Liver (tissue), 7 donors: ENCODE measurements at regions not wholly inside any gene's neighbourhood (a gene's known extent, or its start where the extent isn't known, plus 50 kb on each side); places are given as distances from the start of the nearest gene placed in this dataset.

Experiments
- DNase-seq: peaks from one replicate; pipeline ENCODE4 v3.0.0-alpha.2; 2017; ENCODE audit warnings: low spot score
- H3K27ac ChIP-seq, 2 donors: one replicate each; pipeline ENCODE4 v1.7.0; 2013; ENCODE audit warnings: inconsistent platforms in 2 of 2, low read length in 2 of 2, control low read depth in 1 of 2, low read depth in 1 of 2, mild to moderate bottlenecking in 1 of 2
- H3K27me3 ChIP-seq, 4 donors: one replicate each; pipeline versions ENCODE4 v1.6.1 to v1.7.0; 2013; ENCODE audit warnings: low read length in 3 of 4, inconsistent platforms in 1 of 4, mild to moderate bottlenecking in 1 of 4, moderate library complexity in 1 of 4; ENCODE audit not compliant: control insufficient read depth in 4 of 4, insufficient read depth in 4 of 4
- H3K36me3 ChIP-seq, 4 donors: one replicate each; pipeline versions ENCODE4 v1.6.1 to v1.7.0; 2013; ENCODE audit warnings: low read length in 3 of 4, mild to moderate bottlenecking in 3 of 4, low read depth in 1 of 4, moderate library complexity in 1 of 4; ENCODE audit not compliant: control insufficient read depth in 4 of 4, insufficient read depth in 3 of 4
- H3K4me1 ChIP-seq, 4 donors: one replicate each; pipeline versions ENCODE4 v1.6.1 to v1.7.0; 2013; ENCODE audit warnings: low read length in 3 of 4, mild to moderate bottlenecking in 3 of 4, moderate library complexity in 1 of 4; ENCODE audit not compliant: control insufficient read depth in 4 of 4, insufficient read depth in 4 of 4
- H3K4me3 ChIP-seq, 3 donors: one replicate each; pipeline versions ENCODE4 v1.6.1 to v1.7.0; 2013; ENCODE audit warnings: low read length in 3 of 3, control low read depth in 1 of 3, low read depth in 1 of 3, mild to moderate bottlenecking in 1 of 3
- H3K9ac ChIP-seq, 2 donors: one replicate each; pipeline ENCODE4 v1.7.0; 2013; ENCODE audit warnings: low read length in 2 of 2, mild to moderate bottlenecking in 2 of 2, moderate library complexity in 2 of 2, control low read depth in 1 of 2, low read depth in 1 of 2
- H3K9me3 ChIP-seq, 4 donors: one replicate each; pipeline versions ENCODE4 v1.6.1 to v1.7.0; 2013; ENCODE audit warnings: low read length in 3 of 4; ENCODE audit not compliant: control insufficient read depth in 4 of 4
- EGR1 ChIP-seq, 2 donors: IDR thresholded peaks; 2 replicates each; pipeline ENCODE4 v1.6.1; 2016 to 2018; ENCODE audit warnings: antibody characterized with exemption in 2 of 2, low read depth in 2 of 2
- FOXA1 ChIP-seq: IDR thresholded peaks from 2 replicates; pipeline ENCODE4 v1.6.1; 2016; ENCODE audit warnings: antibody characterized with exemption
- FOXA2 ChIP-seq: IDR thresholded peaks from 2 replicates; pipeline ENCODE4 v1.6.1; 2016; ENCODE audit warnings: antibody characterized with exemption
- HNF4A ChIP-seq, 2 donors: conservative IDR thresholded peaks; 2 replicates each; pipeline ENCODE4 v1.6.1; 2016; ENCODE audit warnings: antibody characterized with exemption in 2 of 2, mild to moderate bottlenecking in 2 of 2
- HNF4G ChIP-seq: IDR thresholded peaks from 2 replicates; pipeline ENCODE4 v1.6.1; 2016; ENCODE audit warnings: antibody characterized with exemption
- JUND ChIP-seq, 2 donors: IDR thresholded peaks; 2 replicates each; pipeline ENCODE4 v1.6.1; 2016; ENCODE audit warnings: antibody characterized with exemption in 2 of 2
- NR2F2 ChIP-seq: IDR thresholded peaks from 2 replicates; pipeline ENCODE4 v1.6.1; 2016; ENCODE audit warnings: antibody characterized with exemption
- RAD21 ChIP-seq, 2 donors: IDR thresholded peaks; 2 replicates each; pipeline ENCODE4 v1.6.1; 2016; ENCODE audit warnings: antibody characterized with exemption in 2 of 2, mild to moderate bottlenecking in 2 of 2
- SP1 ChIP-seq: IDR thresholded peaks from 2 replicates; pipeline ENCODE4 v1.6.1; 2018; ENCODE audit warnings: antibody characterized with exemption, mild to moderate bottlenecking
- TAF1 ChIP-seq: conservative IDR thresholded peaks from 2 replicates; pipeline ENCODE4 v1.6.1; 2016; ENCODE audit warnings: antibody characterized with exemption, mild to moderate bottlenecking
- YY1 ChIP-seq: IDR thresholded peaks from 2 replicates; pipeline ENCODE4 v1.6.1; 2016; ENCODE audit warnings: antibody characterized with exemption, mild to moderate bottlenecking
- WGBS: extraction: QIAGEN DNeasy Blood & Tissue Kit; methylation state at CpG from one replicate; pipeline ENCODE4 v1.1.7; 2013; 5-methylcytosine and 5-hydroxymethylcytosine counted together
- TF ChIP-seq, protein P1 (sequence below): IDR thresholded peaks from 2 replicates; pipeline ENCODE4 v1.6.1; 2016; ENCODE audit warnings: antibody characterized with exemption, mild to moderate bottlenecking
- TF ChIP-seq, protein P2 (sequence below): IDR thresholded peaks from 2 replicates; pipeline ENCODE4 v1.6.1; 2016; ENCODE audit warnings: antibody characterized with exemption
- TF ChIP-seq, protein P3 (sequence below): IDR thresholded peaks from 2 replicates; pipeline ENCODE4 v1.6.1; 2016; ENCODE audit warnings: antibody characterized with exemption
- TF ChIP-seq, protein P4 (sequence below): IDR thresholded peaks from 2 replicates; pipeline ENCODE4 v1.6.1; 2016; ENCODE audit warnings: antibody characterized with exemption
- donor health status: healthy.
- donor health status: healthy.
- donor health status: healthy.
- donor health status: healthy.

DNA sequence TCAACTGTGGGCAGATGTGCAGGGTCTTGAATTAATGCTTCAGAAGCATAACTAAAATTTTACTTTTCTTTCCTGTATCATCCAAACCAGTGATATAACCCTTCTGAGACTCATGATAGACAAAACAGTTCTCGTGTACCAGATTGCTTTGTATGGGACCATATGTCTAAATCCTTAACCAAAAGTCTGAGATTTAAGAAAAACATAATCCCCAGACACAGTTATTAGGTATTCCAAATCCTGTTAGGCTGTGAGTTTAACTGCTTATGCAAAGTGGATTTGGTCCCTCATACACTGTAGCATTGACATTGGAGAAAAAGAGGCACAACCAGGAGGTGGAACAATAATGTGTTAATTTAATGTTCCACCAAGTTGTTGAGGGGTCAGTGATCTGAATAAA is 235.0 kb downstream of the PMAIP1 start:
- no peaks in the 10 kb centered on the region for H3K27me3 ChIP-seq
- TF ChIP-seq EGR1 (IDR thresholded peaks at IDR 0.05; ENCODE audit: low read depth in 2 of 2): no peak
- TF ChIP-seq, protein P1, sequence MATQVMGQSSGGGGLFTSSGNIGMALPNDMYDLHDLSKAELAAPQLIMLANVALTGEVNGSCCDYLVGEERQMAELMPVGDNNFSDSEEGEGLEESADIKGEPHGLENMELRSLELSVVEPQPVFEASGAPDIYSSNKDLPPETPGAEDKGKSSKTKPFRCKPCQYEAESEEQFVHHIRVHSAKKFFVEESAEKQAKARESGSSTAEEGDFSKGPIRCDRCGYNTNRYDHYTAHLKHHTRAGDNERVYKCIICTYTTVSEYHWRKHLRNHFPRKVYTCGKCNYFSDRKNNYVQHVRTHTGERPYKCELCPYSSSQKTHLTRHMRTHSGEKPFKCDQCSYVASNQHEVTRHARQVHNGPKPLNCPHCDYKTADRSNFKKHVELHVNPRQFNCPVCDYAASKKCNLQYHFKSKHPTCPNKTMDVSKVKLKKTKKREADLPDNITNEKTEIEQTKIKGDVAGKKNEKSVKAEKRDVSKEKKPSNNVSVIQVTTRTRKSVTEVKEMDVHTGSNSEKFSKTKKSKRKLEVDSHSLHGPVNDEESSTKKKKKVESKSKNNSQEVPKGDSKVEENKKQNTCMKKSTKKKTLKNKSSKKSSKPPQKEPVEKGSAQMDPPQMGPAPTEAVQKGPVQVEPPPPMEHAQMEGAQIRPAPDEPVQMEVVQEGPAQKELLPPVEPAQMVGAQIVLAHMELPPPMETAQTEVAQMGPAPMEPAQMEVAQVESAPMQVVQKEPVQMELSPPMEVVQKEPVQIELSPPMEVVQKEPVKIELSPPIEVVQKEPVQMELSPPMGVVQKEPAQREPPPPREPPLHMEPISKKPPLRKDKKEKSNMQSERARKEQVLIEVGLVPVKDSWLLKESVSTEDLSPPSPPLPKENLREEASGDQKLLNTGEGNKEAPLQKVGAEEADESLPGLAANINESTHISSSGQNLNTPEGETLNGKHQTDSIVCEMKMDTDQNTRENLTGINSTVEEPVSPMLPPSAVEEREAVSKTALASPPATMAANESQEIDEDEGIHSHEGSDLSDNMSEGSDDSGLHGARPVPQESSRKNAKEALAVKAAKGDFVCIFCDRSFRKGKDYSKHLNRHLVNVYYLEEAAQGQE: no peak
- no peak for TF ChIP-seq FOXA1
- TF ChIP-seq, protein P2, sequence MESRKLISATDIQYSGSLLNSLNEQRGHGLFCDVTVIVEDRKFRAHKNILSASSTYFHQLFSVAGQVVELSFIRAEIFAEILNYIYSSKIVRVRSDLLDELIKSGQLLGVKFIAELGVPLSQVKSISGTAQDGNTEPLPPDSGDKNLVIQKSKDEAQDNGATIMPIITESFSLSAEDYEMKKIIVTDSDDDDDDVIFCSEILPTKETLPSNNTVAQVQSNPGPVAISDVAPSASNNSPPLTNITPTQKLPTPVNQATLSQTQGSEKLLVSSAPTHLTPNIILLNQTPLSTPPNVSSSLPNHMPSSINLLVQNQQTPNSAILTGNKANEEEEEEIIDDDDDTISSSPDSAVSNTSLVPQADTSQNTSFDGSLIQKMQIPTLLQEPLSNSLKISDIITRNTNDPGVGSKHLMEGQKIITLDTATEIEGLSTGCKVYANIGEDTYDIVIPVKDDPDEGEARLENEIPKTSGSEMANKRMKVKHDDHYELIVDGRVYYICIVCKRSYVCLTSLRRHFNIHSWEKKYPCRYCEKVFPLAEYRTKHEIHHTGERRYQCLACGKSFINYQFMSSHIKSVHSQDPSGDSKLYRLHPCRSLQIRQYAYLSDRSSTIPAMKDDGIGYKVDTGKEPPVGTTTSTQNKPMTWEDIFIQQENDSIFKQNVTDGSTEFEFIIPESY: no peak
- no peak for TF ChIP-seq SP1
- TF ChIP-seq, protein P3, sequence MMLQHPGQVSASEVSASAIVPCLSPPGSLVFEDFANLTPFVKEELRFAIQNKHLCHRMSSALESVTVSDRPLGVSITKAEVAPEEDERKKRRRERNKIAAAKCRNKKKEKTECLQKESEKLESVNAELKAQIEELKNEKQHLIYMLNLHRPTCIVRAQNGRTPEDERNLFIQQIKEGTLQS: no peak
- TF ChIP-seq HNF4G: no peak
- no peak for TF ChIP-seq NR2F2
- TF ChIP-seq HNF4A (conservative IDR thresholded peaks at IDR 0.05): no peak
- no peak for TF ChIP-seq TAF1
- WGBS: 64% methylated on average over 1 of the region's 1 CpG

DNA sequence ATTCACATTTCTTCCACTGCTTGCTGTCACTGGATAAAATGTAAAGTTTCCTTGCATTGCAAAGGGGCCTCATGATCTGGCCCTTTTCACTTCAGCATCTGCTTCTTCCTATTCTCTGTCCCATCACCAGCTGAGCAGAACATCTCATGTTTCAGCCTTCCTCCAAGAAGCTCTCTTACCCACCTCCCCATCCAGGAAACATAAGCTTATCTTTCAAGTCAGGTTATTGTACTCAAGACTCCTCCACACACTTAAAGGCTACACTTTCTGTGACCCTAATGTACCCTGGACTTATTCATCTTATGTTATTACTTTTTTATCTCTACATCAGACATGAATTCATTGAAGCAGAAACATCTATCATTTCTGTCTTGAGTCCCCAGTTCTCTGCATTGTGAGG is 230.5 kb downstream of the PMAIP1 start:
- Histone ChIP-seq H3K9ac (no peak overlapping the region), H3K4me1 (no peaks in the 10 kb centered on the region), H3K9me3 (no peaks in the 10 kb centered on the region), H3K27me3 (no peaks in the 10 kb centered on the region), H3K27ac (no peak overlapping the region), H3K4me3 (no peak overlapping the region), H3K36me3 (no peaks in the 10 kb centered on the region)
- no peak for DNase-seq
- TF ChIP-seq FOXA1: no peak
- no peak for TF ChIP-seq YY1
- no peak for TF ChIP-seq HNF4G
- TF ChIP-seq, protein P4, sequence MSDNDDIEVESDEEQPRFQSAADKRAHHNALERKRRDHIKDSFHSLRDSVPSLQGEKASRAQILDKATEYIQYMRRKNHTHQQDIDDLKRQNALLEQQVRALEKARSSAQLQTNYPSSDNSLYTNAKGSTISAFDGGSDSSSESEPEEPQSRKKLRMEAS: no peak
- no peak for TF ChIP-seq JUND (IDR thresholded peaks at IDR 0.05)
- TF ChIP-seq RAD21 (IDR thresholded peaks at IDR 0.05): no peak
- TF ChIP-seq FOXA2: no peak

More for the DNA sequence above, 235.0 kb downstream of the PMAIP1 start:
- Histone ChIP-seq H3K9me3 (peaks cover 0 to 4% (median 0%) of the 10 kb centered on the region in 4 donors), H3K9ac (no peak overlapping the region), H3K27ac (no peak overlapping the region), H3K4me1 (no peaks in the 10 kb centered on the region), H3K4me3 (no peak overlapping the region), H3K36me3 (no peaks in the 10 kb centered on the region)
- DNase-seq: no peak

DNA sequence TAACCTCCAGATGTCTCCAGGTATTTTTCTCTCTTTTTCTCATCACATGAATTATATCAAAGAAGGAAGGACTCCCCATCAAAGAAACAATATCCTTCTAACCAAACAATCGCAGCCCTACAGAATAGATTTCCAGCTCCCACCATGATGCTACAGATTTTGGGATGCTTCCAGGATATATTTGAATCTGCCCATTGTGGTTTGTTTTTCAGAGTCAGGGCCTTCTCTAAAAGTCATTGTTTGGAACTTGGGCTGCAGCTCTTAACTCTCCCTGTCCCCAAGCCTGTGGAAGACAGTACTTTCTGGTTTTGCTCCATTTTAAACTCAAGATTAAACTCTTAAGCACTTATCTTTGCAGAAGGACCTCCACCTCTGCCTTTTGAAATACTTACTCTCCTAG is 223.2 kb downstream of the PMAIP1 start:
- WGBS: 84% methylated on average over 1 of the region's 1 CpG
- Histone ChIP-seq H3K9me3 (no peaks in the 10 kb centered on the region), H3K4me3 (no peak overlapping the region), H3K9ac (no peak overlapping the region), H3K36me3 (no peaks in the 10 kb centered on the region), H3K4me1 (no peaks in the 10 kb centered on the region), H3K27me3 (no peaks in the 10 kb centered on the region), H3K27ac (no peak overlapping the region)
- no peak for DNase-seq
- TF ChIP-seq HNF4A (conservative IDR thresholded peaks at IDR 0.05): no peak
- TF ChIP-seq NR2F2: no peak
